Osteoblast (primary cell): ENCODE measurements at regions not wholly inside any gene's neighbourhood (a gene's known extent, or its start where the extent isn't known, plus 50 kb on each side); places are given as distances from the start of the nearest gene placed in this dataset.

Source experiments
- DNase-seq: peaks from one replicate; pipeline ENCODE4 v3.0.0; 2011; ENCODE audit warnings: low spot score, mixed read lengths; ENCODE audit not compliant: insufficient read length; ENCODE audit errors: missing footprints
- H2AFZ ChIP-seq: 2 replicates; pipeline ENCODE4 v1.6.0; 2011; ENCODE audit warnings: mild to moderate bottlenecking, low read length
- H3K27ac ChIP-seq: 2 replicates; pipeline ENCODE4 v1.5.1; 2011; ENCODE audit warnings: mild to moderate bottlenecking, low read depth, low read length, moderate library complexity
- H3K27me3 ChIP-seq: 2 replicates; pipeline ENCODE4 v1.6.0; 2012; ENCODE audit warnings: mild to moderate bottlenecking, control low read depth, inconsistent platforms, low read length, moderate library complexity; ENCODE audit not compliant: insufficient read depth
- H3K36me3 ChIP-seq: 2 replicates; pipeline ENCODE4 v1.5.1; 2011; ENCODE audit warnings: mild to moderate bottlenecking, low read length, control low read depth, moderate library complexity; ENCODE audit not compliant: insufficient read depth
- H3K4me1 ChIP-seq: 2 replicates; pipeline ENCODE4 v1.5.1; 2011; ENCODE audit warnings: mild to moderate bottlenecking, low read length, control low read depth, moderate library complexity; ENCODE audit not compliant: insufficient read depth
- H3K4me2 ChIP-seq: 2 replicates; pipeline ENCODE4 v1.6.0; 2011; ENCODE audit warnings: mild to moderate bottlenecking, low read length; ENCODE audit not compliant: insufficient read depth
- H3K4me3 ChIP-seq: fragments of 200-600 bp; sonication (generic); 3 replicates; pipeline ENCODE4 v1.5.1; 2012; ENCODE audit warnings: mild to moderate bottlenecking, low read length, inconsistent platforms; ENCODE audit not compliant: insufficient read depth
- H3K79me2 ChIP-seq: 2 replicates; pipeline ENCODE4 v1.6.0; 2012; ENCODE audit warnings: mild to moderate bottlenecking, low read length, control low read depth, inconsistent platforms; ENCODE audit not compliant: insufficient read depth
- H3K9me3 ChIP-seq: 2 replicates; pipeline ENCODE4 v1.5.1; 2011; ENCODE audit warnings: low read depth, low read length, control low read depth
- H4K20me1 ChIP-seq: 2 replicates; pipeline ENCODE4 v1.6.0; 2012; ENCODE audit warnings: mild to moderate bottlenecking, low read length, control low read depth; ENCODE audit not compliant: insufficient read depth
- TF ChIP-seq, protein P1 (sequence below): IDR thresholded peaks from 2 replicates; pipeline ENCODE4 v1.5.1; 2011; ENCODE audit warnings: mild to moderate bottlenecking, low read depth, low read length, moderate library complexity; ENCODE audit errors: extremely low read depth

DNA sequence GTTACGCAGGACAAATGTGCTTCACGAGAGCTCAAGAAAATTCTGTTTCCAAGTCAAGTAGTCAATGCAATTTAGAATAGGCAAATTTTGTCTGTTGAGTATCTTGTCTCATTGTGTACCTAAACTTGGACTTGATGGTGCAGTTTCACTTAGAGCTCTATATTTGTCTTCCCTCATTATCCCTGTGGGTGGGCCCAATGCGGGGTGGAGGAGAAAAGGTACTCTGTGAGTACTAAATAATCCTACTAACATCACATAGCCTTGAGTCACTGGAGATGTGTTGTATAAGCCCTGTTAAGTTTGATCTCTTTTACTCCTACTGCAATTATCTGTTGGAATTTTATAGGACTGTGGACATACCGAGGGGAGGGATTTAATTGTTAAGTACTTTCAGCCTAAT is 331.2 kb downstream of the METTL15 start:
- no peak overlapping the region for H3K4me2 ChIP-seq
- TF ChIP-seq, protein P1, sequence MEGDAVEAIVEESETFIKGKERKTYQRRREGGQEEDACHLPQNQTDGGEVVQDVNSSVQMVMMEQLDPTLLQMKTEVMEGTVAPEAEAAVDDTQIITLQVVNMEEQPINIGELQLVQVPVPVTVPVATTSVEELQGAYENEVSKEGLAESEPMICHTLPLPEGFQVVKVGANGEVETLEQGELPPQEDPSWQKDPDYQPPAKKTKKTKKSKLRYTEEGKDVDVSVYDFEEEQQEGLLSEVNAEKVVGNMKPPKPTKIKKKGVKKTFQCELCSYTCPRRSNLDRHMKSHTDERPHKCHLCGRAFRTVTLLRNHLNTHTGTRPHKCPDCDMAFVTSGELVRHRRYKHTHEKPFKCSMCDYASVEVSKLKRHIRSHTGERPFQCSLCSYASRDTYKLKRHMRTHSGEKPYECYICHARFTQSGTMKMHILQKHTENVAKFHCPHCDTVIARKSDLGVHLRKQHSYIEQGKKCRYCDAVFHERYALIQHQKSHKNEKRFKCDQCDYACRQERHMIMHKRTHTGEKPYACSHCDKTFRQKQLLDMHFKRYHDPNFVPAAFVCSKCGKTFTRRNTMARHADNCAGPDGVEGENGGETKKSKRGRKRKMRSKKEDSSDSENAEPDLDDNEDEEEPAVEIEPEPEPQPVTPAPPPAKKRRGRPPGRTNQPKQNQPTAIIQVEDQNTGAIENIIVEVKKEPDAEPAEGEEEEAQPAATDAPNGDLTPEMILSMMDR: no peak
- H2AFZ ChIP-seq: no peak overlapping the region
- H4K20me1 ChIP-seq: no peaks in the 10 kb centered on the region
- no peak overlapping the region for H3K27ac ChIP-seq
- no peak for DNase-seq
- no peaks in the 10 kb centered on the region for H3K36me3 ChIP-seq
- H3K4me1 ChIP-seq: no peaks in the 10 kb centered on the region
- H3K79me2 ChIP-seq: no peaks in the 10 kb centered on the region
- no peaks in the 10 kb centered on the region for H3K9me3 ChIP-seq
- no peak overlapping the region for H3K4me3 ChIP-seq
- no peaks in the 10 kb centered on the region for H3K27me3 ChIP-seq

DNA sequence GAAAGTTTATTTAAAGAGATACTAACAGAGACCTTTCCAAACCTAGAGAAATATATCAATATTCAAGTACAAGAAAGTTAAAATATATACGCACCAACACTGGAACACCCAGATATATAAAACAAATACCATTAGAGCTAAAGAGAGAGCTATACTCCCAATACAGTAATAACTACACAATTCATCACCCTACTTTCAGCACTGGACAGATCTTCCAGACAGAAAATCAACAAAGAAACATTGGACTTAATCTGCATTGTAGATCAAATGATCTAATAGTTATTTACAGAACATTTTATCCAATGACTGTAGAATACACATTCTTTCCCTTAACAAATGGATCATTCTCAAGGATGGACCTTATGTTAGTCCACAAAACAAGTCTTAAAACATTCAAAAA is 311.9 kb downstream of the METTL15 start:
- TF ChIP-seq, protein P1: no peak
- H3K4me1 ChIP-seq: no peaks in the 10 kb centered on the region
- H4K20me1 ChIP-seq: no peaks in the 10 kb centered on the region
- no peaks in the 10 kb centered on the region for H3K9me3 ChIP-seq
- H3K4me3 ChIP-seq: no peak overlapping the region
- no peaks in the 10 kb centered on the region for H3K36me3 ChIP-seq
- H2AFZ ChIP-seq: no peak overlapping the region
- no peak overlapping the region for H3K4me2 ChIP-seq
- H3K27me3 ChIP-seq: no peaks in the 10 kb centered on the region
- no peak for DNase-seq
- no peaks in the 10 kb centered on the region for H3K79me2 ChIP-seq
- no peak overlapping the region for H3K27ac ChIP-seq

DNA sequence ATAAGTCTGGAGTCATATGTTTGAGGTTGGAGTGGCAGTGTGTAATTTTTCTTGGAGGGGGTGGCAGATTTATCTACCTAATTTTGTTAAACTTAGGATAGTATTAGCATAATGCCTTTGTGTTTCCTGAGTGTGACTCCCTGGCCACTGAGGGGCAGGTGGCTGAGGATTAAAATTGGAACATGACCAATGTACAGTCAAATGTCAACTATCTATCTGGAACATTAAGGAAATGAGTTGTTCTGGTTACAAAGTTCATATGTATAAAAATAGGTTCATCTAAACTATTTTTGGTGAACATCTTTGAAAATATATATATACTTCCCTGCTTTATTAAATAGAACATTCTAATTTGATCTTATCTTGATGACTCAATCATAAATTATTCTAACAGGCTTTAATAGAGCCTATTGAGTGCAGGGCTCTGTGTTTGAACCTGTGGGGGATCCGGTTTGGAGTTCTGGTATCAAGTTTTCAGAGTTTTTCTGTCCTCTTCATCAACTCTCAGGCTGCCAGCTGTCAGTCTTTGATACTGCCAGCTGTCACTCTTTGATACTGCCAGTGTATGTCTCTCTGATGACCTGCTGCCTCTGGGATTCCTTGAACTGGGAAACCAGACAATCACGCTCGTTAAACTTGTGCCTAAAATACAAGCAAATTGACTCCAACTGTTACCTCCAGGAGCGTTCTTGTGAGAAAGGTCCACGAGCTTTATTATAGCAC is 309.6 kb downstream of the METTL15 start:
- Histone ChIP-seq H3K36me3 (no peaks in the 10 kb centered on the region), H3K27ac (no peak overlapping the region), H3K4me1 (no peaks in the 10 kb centered on the region), H3K4me2 (no peak overlapping the region), H3K9me3 (no peaks in the 10 kb centered on the region), H3K27me3 (no peaks in the 10 kb centered on the region), H3K4me3 (no peak overlapping the region), H4K20me1 (no peaks in the 10 kb centered on the region), H2AFZ (no peak overlapping the region), H3K79me2 (no peaks in the 10 kb centered on the region)
- TF ChIP-seq, protein P1: no peak
- no peak for DNase-seq

DNA sequence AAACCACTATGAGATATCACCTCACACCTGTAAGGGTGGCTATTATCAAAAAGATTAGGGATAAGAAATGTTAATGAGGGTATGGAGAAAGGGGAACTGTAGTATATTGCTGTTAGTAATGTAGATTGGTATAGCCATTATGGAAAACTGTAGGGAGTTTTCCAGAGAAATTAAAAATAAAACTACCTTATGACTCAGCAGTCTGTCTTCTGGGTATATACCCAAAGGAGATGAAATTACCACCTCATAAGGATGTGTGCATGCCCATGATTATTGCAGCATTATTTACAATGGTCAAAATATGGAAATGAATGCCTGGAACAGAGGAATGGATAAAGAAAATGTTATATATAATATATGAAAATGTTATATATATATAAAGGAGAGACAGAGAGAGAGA is 303.8 kb downstream of the METTL15 start:
- TF ChIP-seq, protein P1: no peak
- H3K4me2 ChIP-seq: no peak overlapping the region
- no peak overlapping the region for H3K4me3 ChIP-seq
- no peaks in the 10 kb centered on the region for H3K9me3 ChIP-seq
- no peak overlapping the region for H3K27ac ChIP-seq
- H2AFZ ChIP-seq: no peak overlapping the region
- no peaks in the 10 kb centered on the region for H4K20me1 ChIP-seq
- peaks cover 4% of the 10 kb centered on the region for H3K4me1 ChIP-seq
- no peaks in the 10 kb centered on the region for H3K36me3 ChIP-seq
- no peaks in the 10 kb centered on the region for H3K27me3 ChIP-seq
- no peak for DNase-seq
- no peaks in the 10 kb centered on the region for H3K79me2 ChIP-seq
